Hepatocyte (in vitro differentiated cells): ENCODE measurements at regions not wholly inside any gene's neighbourhood (a gene's known extent, or its start where the extent isn't known, plus 50 kb on each side); places are given as distances from the start of the nearest gene placed in this dataset.

Experiments
- EZH2phosphoT487 ChIP-seq: fragments of 200-600 bp; sonication (generic); IDR thresholded peaks from one replicate; pipeline ENCODE4 v1.6.1; 2018; ENCODE audit warnings: antibody characterized with exemption, mild to moderate bottlenecking, low read depth, moderate library complexity; ENCODE audit not compliant: unreplicated experiment, severe bottlenecking
- TF ChIP-seq, protein P1 (sequence below): fragments of 200-600 bp; sonication (generic); IDR thresholded peaks from 2 replicates; pipeline ENCODE4 v1.5.1; 2016; ENCODE audit warnings: antibody characterized with exemption, mild to moderate bottlenecking; ENCODE audit not compliant: poor library complexity

DNA sequence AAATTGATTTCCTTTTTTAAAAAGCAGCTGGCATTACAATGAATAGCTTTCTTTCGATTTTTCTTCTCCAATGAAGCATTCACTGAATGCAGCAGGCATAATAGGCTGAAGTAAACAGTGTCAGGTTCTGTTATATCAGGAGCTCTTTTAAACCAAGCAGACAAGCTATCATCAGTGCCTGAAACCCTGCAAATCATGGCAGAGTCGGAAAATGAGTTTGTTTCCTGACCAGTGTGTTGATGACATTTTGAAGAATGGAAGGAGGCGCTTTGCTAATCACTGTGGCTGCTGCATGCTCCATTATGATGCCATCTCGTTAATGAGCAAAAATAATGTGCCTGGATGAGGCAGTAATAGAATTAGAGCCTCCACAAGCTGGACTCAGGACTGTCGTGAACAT lies 284.5 kb downstream of the ZNF608 start:
- TF ChIP-seq EZH2phosphoT487: no peak
- TF ChIP-seq, protein P1, sequence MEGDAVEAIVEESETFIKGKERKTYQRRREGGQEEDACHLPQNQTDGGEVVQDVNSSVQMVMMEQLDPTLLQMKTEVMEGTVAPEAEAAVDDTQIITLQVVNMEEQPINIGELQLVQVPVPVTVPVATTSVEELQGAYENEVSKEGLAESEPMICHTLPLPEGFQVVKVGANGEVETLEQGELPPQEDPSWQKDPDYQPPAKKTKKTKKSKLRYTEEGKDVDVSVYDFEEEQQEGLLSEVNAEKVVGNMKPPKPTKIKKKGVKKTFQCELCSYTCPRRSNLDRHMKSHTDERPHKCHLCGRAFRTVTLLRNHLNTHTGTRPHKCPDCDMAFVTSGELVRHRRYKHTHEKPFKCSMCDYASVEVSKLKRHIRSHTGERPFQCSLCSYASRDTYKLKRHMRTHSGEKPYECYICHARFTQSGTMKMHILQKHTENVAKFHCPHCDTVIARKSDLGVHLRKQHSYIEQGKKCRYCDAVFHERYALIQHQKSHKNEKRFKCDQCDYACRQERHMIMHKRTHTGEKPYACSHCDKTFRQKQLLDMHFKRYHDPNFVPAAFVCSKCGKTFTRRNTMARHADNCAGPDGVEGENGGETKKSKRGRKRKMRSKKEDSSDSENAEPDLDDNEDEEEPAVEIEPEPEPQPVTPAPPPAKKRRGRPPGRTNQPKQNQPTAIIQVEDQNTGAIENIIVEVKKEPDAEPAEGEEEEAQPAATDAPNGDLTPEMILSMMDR: no peak
